ENCODE measurements at regions not wholly inside any gene's neighbourhood (a gene's known extent, or its start where the extent isn't known, plus 50 kb on each side); places are given as distances from the start of the nearest gene placed in this dataset.

DNA sequence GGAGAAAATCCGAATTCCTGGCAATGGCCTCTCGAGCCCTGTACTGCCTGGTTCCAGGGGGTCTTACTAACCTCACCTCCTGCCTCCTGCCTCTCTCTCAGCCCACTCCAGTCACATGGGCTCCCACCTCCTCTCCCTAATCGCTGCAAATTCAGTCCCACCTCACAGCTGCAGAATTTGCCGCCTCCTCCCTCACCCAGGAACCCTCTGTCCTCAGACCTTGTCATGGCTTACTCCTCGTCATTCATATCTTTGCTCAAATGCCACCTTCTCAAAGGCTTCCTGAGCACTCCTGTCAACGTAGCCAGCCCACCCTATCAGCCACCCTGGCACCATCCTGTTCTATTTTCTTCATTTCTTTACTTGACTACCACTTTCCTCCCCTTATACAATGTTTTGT, 89.0 kb downstream of the SLC2A10 start:
- TF ChIP-seq, protein P1, sequence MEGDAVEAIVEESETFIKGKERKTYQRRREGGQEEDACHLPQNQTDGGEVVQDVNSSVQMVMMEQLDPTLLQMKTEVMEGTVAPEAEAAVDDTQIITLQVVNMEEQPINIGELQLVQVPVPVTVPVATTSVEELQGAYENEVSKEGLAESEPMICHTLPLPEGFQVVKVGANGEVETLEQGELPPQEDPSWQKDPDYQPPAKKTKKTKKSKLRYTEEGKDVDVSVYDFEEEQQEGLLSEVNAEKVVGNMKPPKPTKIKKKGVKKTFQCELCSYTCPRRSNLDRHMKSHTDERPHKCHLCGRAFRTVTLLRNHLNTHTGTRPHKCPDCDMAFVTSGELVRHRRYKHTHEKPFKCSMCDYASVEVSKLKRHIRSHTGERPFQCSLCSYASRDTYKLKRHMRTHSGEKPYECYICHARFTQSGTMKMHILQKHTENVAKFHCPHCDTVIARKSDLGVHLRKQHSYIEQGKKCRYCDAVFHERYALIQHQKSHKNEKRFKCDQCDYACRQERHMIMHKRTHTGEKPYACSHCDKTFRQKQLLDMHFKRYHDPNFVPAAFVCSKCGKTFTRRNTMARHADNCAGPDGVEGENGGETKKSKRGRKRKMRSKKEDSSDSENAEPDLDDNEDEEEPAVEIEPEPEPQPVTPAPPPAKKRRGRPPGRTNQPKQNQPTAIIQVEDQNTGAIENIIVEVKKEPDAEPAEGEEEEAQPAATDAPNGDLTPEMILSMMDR (IDR thresholded peaks at IDR 0.05) = no peak
- no peak for DNase-seq (ENCODE audit: low spot score)
- no peak for ATAC-seq (ENCODE audit: low FRiP score)

DNA sequence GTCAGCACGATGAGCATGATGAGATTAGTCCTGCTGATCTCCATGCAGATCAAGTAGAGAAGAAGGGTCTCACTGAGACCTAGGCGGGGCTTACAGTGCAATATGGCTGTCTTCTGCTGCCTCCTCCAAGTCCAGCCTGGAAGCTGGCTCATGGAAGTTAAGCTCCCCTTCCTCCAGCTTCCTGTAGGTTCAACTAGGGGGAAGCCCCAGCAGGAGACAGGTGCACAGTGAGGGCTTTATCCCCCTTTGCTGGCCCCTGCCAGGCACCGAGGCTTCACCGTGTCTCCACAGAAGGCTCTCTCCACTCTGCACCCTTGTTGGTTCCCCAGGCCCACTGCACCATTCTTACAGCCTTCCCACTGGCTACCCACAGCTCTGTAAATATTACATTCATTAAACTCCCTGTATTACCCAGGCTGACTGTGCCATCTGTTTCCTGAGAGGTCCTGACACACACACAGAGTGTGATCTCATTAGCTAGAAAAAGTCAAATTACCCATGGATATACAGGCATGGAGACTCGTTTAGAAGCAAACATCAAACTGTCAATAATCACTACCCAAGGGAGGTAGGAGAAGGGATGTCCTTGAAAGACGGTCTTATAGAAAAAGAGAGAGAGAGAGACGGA, 90.4 kb downstream of the SLC2A10 start:
- DNase-seq (ENCODE audit: low spot score) = no peak
- TF ChIP-seq, protein P1 (IDR thresholded peaks at IDR 0.05) = no peak
- ATAC-seq (ENCODE audit: low FRiP score) = no peak

- DNase-seq (ENCODE audit: low spot score) (no peak), ATAC-seq (ENCODE audit: low FRiP score) (no peak)
- TF ChIP-seq, protein P1 (IDR thresholded peaks at IDR 0.05) = no peak
Measured at GRCh38 chr20:46800409-46800804, 91.0 kb downstream of the SLC2A10 start.

DNA sequence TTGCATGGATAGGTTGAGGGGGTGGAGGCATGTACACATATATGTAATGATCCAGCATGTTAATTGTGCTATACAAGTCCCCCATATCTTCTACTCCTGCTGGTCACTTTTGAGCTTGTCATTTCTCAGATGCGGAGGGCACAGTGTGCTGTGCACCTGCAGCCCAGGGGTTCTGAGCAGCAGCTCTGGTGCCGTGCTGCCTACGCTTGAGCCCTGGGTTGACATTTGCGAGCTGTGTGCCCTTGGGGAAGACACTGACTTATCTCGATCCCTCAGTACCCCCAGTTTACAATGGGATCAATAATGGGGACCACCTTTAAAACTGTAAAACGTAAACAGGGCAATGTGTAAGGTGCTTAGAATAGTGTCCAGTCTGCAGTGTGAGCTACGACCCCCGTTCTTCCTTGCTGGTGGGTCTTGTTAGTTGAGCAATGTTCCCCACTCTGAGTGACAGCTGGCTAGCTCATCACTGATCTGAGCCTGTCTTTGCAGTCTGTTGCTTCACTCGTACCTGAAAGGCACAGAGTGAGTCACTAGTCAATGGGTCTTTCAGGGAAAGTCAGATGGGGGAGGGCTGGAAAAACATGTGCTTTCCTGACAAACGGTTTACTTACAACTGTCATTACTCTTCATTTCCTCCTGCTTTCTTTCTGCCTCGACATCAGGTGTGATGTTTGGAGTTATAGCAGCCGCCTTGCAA, 91.7 kb downstream of the SLC2A10 start:
- TF ChIP-seq, protein P1 (IDR thresholded peaks at IDR 0.05) = no peak
- ATAC-seq (ENCODE audit: low FRiP score) = no peak
- DNase-seq (ENCODE audit: low spot score) = no peak

GRCh38 chr20:46802722-46803121, 91.9 kb upstream of the EYA2 start:
- TF ChIP-seq, protein P1 (IDR thresholded peaks at IDR 0.05) = no peak
- ATAC-seq (ENCODE audit: low FRiP score) (no peak), DNase-seq (ENCODE audit: low spot score) (no peak)

DNA sequence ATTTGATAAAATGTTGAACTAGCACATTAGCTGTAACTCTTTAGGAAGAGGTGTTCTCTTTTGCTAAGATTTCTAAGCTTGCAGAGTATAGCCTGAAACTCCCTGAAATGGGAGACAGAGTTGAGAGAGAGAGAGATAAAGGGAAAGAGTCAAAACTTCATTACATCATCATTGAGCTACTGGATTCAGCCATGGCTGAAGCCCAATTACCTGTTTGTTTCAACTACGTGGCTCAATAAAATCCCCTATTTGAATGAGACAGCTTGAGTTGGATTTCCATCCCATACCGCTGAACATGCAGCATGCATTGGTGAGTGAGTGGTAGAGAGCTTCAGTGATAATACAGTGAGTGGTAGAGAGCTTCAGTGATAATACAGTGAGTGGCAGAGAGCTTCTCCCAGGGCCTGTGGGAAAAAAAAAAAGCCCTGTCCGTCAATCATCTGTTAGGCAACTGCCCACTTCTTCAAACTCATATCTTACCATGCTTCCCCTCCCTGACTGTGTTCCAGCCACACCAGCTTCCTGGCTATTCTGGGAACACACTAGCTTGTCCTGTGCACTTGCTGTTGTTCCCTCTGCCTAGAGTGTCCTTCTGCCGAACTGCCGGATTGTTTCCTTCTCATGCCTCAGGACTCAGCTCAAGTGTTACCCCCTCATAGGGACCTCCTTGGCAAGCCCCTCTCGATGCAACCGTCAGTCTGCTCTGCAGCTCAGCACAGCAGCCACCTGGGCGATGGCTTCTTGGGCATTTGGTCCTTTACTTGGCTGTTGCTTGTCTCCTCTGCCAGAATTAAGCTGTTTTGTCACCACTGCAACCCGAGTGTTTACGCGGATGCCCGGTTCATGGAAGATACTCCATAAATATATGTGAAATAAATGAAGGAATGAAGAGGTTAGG, 91.3 kb upstream of the EYA2 start:
- ATAC-seq (ENCODE audit: low FRiP score) (no peak), DNase-seq (ENCODE audit: low spot score) (no peak)
- TF ChIP-seq, protein P1 (IDR thresholded peaks at IDR 0.05) = no peak

All from omental fat pad (tissue), 3 donors.